Gastroesophageal sphincter (tissue), 3 donors: ENCODE measurements at regions not wholly inside any gene's neighbourhood (a gene's known extent, or its start where the extent isn't known, plus 50 kb on each side); places are given as distances from the start of the nearest gene placed in this dataset.
"Not testable (repeated sequence)": the region's sequence is repeated elsewhere in the genome, so short reads cannot be mapped to it uniquely, and the experiment has no call there.

ENCODE experiments used
- CTCF ChIP-seq, 4 experiments: fragments of 200-600 bp in 2 of 4; fragments of 450-650 bp in 2 of 4; sonication (generic) in 1 of 4; IDR thresholded peaks; one replicate each; pipeline ENCODE4 v1.5.1; 2017 to 2019; ENCODE audit warnings: antibody characterized with exemption in 4 of 4, mild to moderate bottlenecking in 2 of 4, moderate library complexity in 2 of 4
- EP300 ChIP-seq: sonication (generic); formaldehyde crosslinking; IDR thresholded peaks from one replicate; pipeline ENCODE4 v1.6.1; 2017; ENCODE audit warnings: antibody characterized with exemption, mild to moderate bottlenecking
- POLR2A ChIP-seq, 2 donors: fragments of 450-650 bp; IDR thresholded peaks; one replicate each; pipeline ENCODE4 v1.6.1; 2017; ENCODE audit warnings: antibody characterized with exemption in 2 of 2, mild to moderate bottlenecking in 2 of 2, moderate library complexity in 1 of 2
- POLR2AphosphoS5 ChIP-seq: sonication (generic); formaldehyde crosslinking; IDR thresholded peaks from one replicate; pipeline ENCODE4 v1.6.1; 2017; ENCODE audit warnings: antibody characterized with exemption

DNA sequence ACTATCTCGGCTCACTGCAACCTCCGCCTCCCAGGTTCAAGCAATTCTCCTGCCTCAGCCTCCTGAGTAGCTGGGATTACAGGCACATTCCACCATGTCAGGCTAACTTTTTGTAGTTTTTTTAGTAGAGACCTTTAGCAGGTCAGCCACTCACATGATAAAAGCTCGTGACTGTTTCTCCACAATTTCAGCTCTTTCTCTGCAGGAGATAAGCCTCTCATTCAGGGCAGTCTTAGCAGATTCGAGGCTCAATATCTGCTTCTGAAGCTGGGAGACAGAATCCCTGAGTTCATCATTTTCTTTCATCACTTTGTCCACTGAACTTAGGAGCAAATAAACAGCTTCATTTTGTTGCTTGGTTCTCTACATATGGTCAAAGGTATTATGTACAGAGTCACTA is 345.9 kb upstream of the NDST4 start:
- TF ChIP-seq POLR2A (IDR thresholded peaks at IDR 0.05); CTCF (IDR thresholded peaks at IDR 0.05); POLR2AphosphoS5; EP300: not testable (repeated sequence)
